ENCODE measurements at regions not wholly inside any gene's neighbourhood (a gene's known extent, or its start where the extent isn't known, plus 50 kb on each side); places are given as distances from the start of the nearest gene placed in this dataset.
A peak's percentile ranks its signal among the peaks of the same experiment; 100 is the strongest.

GRCh38 chr11:29483831-29484230, 533.0 kb downstream of the KCNA4 start:
- WGBS (ENCODE audit: extremely low coverage, insufficient coverage, insufficient read length) = no CpG with 5 or more reads among the region's 2 CpGs
- Histone ChIP-seq H3K23ac (ENCODE audit: low read length) (no peak overlapping the region), H3K9me3 (ENCODE audit: insufficient read depth, low read depth, low read length) (no peaks in the 10 kb centered on the region)

DNA sequence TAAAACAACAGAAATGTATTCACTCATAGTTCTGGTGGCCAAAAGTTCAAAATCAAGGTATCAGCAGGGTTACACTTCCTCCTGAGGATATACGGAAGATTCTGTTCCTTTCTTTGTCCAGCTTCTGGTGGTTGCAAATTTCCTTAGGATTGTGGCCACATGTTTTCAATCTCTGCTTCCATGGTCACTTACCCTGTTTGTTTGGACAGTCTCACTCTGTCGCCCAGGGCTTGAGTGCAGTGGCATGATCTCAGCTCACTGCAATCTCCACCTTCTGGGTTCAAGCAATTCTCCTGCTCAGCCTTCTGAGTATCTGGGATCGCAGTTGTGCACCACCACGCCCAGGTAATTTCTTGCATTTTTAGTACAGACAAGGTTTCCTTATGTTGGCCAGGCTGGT, 534.3 kb downstream of the KCNA4 start:
- H3K23ac ChIP-seq (ENCODE audit: low read length) = no peak overlapping the region
- peak; percentile 20 to 60 for DNase-seq
- WGBS (ENCODE audit: extremely low coverage, insufficient coverage, insufficient read length) = no CpG with 5 or more reads among the region's 4 CpGs

More at GRCh38 chr11:29483831-29484230, 533.0 kb downstream of the KCNA4 start:
- Histone ChIP-seq H3K79me2 (ENCODE audit: control insufficient read depth, insufficient read depth, low read length, poor library complexity) (no peaks in the 10 kb centered on the region), H3K27ac (ENCODE audit: low read depth, low read length) (no peak overlapping the region), H3K4me1 (ENCODE audit: control insufficient read depth in 1 of 2, insufficient read depth in 2 of 2, low read length in 2 of 2) (no peaks in the 10 kb centered on the region), H4K12ac (ENCODE audit: low read depth, low read length) (no peak overlapping the region), H4K8ac (ENCODE audit: low read depth, low read length) (no peak overlapping the region), H3K14ac (ENCODE audit: low read length) (no peak overlapping the region), H2AFZ (ENCODE audit: insufficient read depth, low read length, poor library complexity) (no peak overlapping the region), H2BK5ac (ENCODE audit: low read depth, low read length, poor library complexity) (no peak overlapping the region), H2AK5ac (ENCODE audit: low read length) (no peak overlapping the region), H2BK12ac (ENCODE audit: low read length) (no peak overlapping the region), H3K4ac (ENCODE audit: low read depth, low read length) (no peak overlapping the region), H3K4me2 (ENCODE audit: low read length) (no peak overlapping the region), H3K9ac (ENCODE audit: low read length) (no peak overlapping the region), H3K79me1 (ENCODE audit: low read length) (no peaks in the 10 kb centered on the region), H3K27me3 (ENCODE audit: insufficient read depth, low read length) (no peaks in the 10 kb centered on the region), H4K91ac (ENCODE audit: low read depth, low read length) (no peak overlapping the region), H3K18ac (ENCODE audit: low read length) (no peak overlapping the region), H3K36me3 (ENCODE audit: control insufficient read depth in 1 of 2, insufficient read depth in 2 of 2, low read length in 2 of 2) (no peaks in the 10 kb centered on the region), H3K4me3 (ENCODE audit: low read depth, low read length) (no peak overlapping the region), H2BK120ac (ENCODE audit: insufficient read depth, low read length, poor library complexity) (no peak overlapping the region)
- DNase-seq = no peak

GRCh38 chr11:29481738-29482137, 535.1 kb downstream of the KCNA4 start:
- Histone ChIP-seq H3K4ac (ENCODE audit: low read depth, low read length) (no peak overlapping the region), H3K27ac (ENCODE audit: low read depth, low read length) (no peak overlapping the region), H3K4me1 (ENCODE audit: control insufficient read depth in 1 of 2, insufficient read depth in 2 of 2, low read length in 2 of 2) (no peaks in the 10 kb centered on the region), H4K91ac (ENCODE audit: low read depth, low read length) (no peak overlapping the region), H3K79me1 (ENCODE audit: low read length) (no peaks in the 10 kb centered on the region), H2BK120ac (ENCODE audit: insufficient read depth, low read length, poor library complexity) (no peak overlapping the region), H3K18ac (ENCODE audit: low read length) (no peak overlapping the region), H2AFZ (ENCODE audit: insufficient read depth, low read length, poor library complexity) (no peak overlapping the region), H2AK5ac (ENCODE audit: low read length) (no peak overlapping the region), H3K14ac (ENCODE audit: low read length) (no peak overlapping the region), H3K9ac (ENCODE audit: low read length) (no peak overlapping the region), H3K9me3 (ENCODE audit: insufficient read depth, low read depth, low read length) (no peaks in the 10 kb centered on the region), H2BK5ac (ENCODE audit: low read depth, low read length, poor library complexity) (no peak overlapping the region), H3K4me3 (ENCODE audit: low read depth, low read length) (no peak overlapping the region), H2BK12ac (ENCODE audit: low read length) (no peak overlapping the region), H3K36me3 (ENCODE audit: control insufficient read depth in 1 of 2, insufficient read depth in 2 of 2, low read length in 2 of 2) (no peaks in the 10 kb centered on the region), H3K23ac (ENCODE audit: low read length) (no peak overlapping the region), H3K4me2 (ENCODE audit: low read length) (no peak overlapping the region), H3K79me2 (ENCODE audit: control insufficient read depth, insufficient read depth, low read length, poor library complexity) (no peaks in the 10 kb centered on the region), H4K12ac (ENCODE audit: low read depth, low read length) (no peak overlapping the region), H3K27me3 (ENCODE audit: insufficient read depth, low read length) (no peaks in the 10 kb centered on the region), H4K8ac (ENCODE audit: low read depth, low read length) (no peak overlapping the region)
- DNase-seq = peak in 1 of 2 donors; percentile 65
- no CpG with 5 or more reads among the region's 2 CpGs for WGBS (ENCODE audit: extremely low coverage, insufficient coverage, insufficient read length)

More for the DNA sequence above, 534.3 kb downstream of the KCNA4 start:
- Histone ChIP-seq H2BK5ac (ENCODE audit: low read depth, low read length, poor library complexity) (no peak overlapping the region), H3K27ac (ENCODE audit: low read depth, low read length) (no peak overlapping the region), H2AFZ (ENCODE audit: insufficient read depth, low read length, poor library complexity) (no peak overlapping the region), H2BK12ac (ENCODE audit: low read length) (no peak overlapping the region), H3K27me3 (ENCODE audit: insufficient read depth, low read length) (no peaks in the 10 kb centered on the region), H3K4me1 (ENCODE audit: control insufficient read depth in 1 of 2, insufficient read depth in 2 of 2, low read length in 2 of 2) (no peaks in the 10 kb centered on the region), H4K12ac (ENCODE audit: low read depth, low read length) (no peak overlapping the region), H3K4me3 (ENCODE audit: low read depth, low read length) (no peak overlapping the region), H2BK120ac (ENCODE audit: insufficient read depth, low read length, poor library complexity) (no peak overlapping the region), H3K9me3 (ENCODE audit: insufficient read depth, low read depth, low read length) (no peaks in the 10 kb centered on the region), H4K91ac (ENCODE audit: low read depth, low read length) (no peak overlapping the region), H3K14ac (ENCODE audit: low read length) (no peak overlapping the region), H3K4me2 (ENCODE audit: low read length) (no peak overlapping the region), H3K18ac (ENCODE audit: low read length) (no peak overlapping the region), H3K4ac (ENCODE audit: low read depth, low read length) (no peak overlapping the region), H4K8ac (ENCODE audit: low read depth, low read length) (no peak overlapping the region), H2AK5ac (ENCODE audit: low read length) (no peak overlapping the region), H3K36me3 (ENCODE audit: control insufficient read depth in 1 of 2, insufficient read depth in 2 of 2, low read length in 2 of 2) (no peaks in the 10 kb centered on the region), H3K79me1 (ENCODE audit: low read length) (no peaks in the 10 kb centered on the region), H3K79me2 (ENCODE audit: control insufficient read depth, insufficient read depth, low read length, poor library complexity) (no peaks in the 10 kb centered on the region), H3K9ac (ENCODE audit: low read length) (no peak overlapping the region)

DNA sequence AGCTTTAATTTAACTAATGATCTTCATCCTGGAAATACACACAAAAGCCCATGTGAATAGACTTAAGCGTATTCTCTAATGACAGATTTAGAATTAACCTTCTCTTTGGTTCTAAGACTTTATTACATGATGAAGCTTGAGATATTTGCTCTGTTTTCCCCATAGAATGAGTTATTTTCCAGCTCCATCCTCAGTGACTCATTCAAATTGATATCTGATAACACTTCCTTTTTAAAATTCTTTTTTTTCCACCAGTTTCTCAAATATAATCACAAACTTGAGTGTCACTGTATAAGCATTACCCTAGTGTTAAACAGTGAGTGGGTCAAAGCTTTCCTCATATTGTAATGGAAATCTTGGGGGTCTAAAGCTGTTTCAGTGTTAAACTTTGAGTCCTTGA, 535.8 kb downstream of the KCNA4 start:
- H4K12ac ChIP-seq (ENCODE audit: low read depth, low read length) = no peak overlapping the region
- no CpG with 5 or more reads among the region's 1 CpG for WGBS (ENCODE audit: extremely low coverage, insufficient coverage, insufficient read length)
- no peak overlapping the region for H3K27ac ChIP-seq (ENCODE audit: low read depth, low read length)
- no peak overlapping the region for H2BK12ac ChIP-seq (ENCODE audit: low read length)
- H2AFZ ChIP-seq (ENCODE audit: insufficient read depth, low read length, poor library complexity) = no peak overlapping the region
- no peak overlapping the region for H3K23ac ChIP-seq (ENCODE audit: low read length)
- DNase-seq = no peak
- no peaks in the 10 kb centered on the region for H3K36me3 ChIP-seq (ENCODE audit: control insufficient read depth in 1 of 2, insufficient read depth in 2 of 2, low read length in 2 of 2)
- no peaks in the 10 kb centered on the region for H3K9me3 ChIP-seq (ENCODE audit: insufficient read depth, low read depth, low read length)
- H2BK5ac ChIP-seq (ENCODE audit: low read depth, low read length, poor library complexity) = no peak overlapping the region
- H3K14ac ChIP-seq (ENCODE audit: low read length) = no peak overlapping the region
- no peak overlapping the region for H3K18ac ChIP-seq (ENCODE audit: low read length)
- no peak overlapping the region for H3K9ac ChIP-seq (ENCODE audit: low read length)
- no peak overlapping the region for H3K4me3 ChIP-seq (ENCODE audit: low read depth, low read length)
- no peaks in the 10 kb centered on the region for H3K4me1 ChIP-seq (ENCODE audit: control insufficient read depth in 1 of 2, insufficient read depth in 2 of 2, low read length in 2 of 2)
- no peak overlapping the region for H2BK120ac ChIP-seq (ENCODE audit: insufficient read depth, low read length, poor library complexity)
- no peak overlapping the region for H2AK5ac ChIP-seq (ENCODE audit: low read length)
- no peak overlapping the region for H4K91ac ChIP-seq (ENCODE audit: low read depth, low read length)
- no peaks in the 10 kb centered on the region for H3K27me3 ChIP-seq (ENCODE audit: insufficient read depth, low read length)
- no peak overlapping the region for H4K8ac ChIP-seq (ENCODE audit: low read depth, low read length)
- H3K79me2 ChIP-seq (ENCODE audit: control insufficient read depth, insufficient read depth, low read length, poor library complexity) = no peaks in the 10 kb centered on the region
- no peak overlapping the region for H3K4me2 ChIP-seq (ENCODE audit: low read length)
- H3K4ac ChIP-seq (ENCODE audit: low read depth, low read length) = no peak overlapping the region
- no peaks in the 10 kb centered on the region for H3K79me1 ChIP-seq (ENCODE audit: low read length)

Data from trophoblast cell (in vitro differentiated cells and primary cell).